ENCODE measurements at regions not wholly inside any gene's neighbourhood (a gene's known extent, or its start where the extent isn't known, plus 50 kb on each side); places are given as distances from the start of the nearest gene placed in this dataset.

DNA sequence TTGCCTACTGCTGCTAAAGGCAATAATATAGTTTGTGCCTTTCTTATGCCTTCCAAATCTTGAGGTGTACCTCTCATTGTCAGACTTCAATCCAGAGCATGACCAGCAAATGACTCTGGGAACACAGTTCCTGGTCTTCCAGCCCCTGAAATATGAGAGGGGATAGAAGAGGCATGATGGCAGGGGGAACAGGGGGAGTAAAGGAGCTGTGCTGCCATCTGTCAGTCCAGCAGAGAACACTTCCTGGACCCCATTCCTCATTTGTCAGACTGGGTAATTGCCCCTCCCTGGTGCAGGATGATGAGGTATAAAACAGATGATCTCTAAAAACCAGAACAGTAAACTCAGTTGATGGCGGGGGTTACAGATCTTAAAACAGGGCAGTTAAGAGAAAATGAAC, 618.7 kb downstream of the DIAPH3 start:
- TF ChIP-seq, protein P1, sequence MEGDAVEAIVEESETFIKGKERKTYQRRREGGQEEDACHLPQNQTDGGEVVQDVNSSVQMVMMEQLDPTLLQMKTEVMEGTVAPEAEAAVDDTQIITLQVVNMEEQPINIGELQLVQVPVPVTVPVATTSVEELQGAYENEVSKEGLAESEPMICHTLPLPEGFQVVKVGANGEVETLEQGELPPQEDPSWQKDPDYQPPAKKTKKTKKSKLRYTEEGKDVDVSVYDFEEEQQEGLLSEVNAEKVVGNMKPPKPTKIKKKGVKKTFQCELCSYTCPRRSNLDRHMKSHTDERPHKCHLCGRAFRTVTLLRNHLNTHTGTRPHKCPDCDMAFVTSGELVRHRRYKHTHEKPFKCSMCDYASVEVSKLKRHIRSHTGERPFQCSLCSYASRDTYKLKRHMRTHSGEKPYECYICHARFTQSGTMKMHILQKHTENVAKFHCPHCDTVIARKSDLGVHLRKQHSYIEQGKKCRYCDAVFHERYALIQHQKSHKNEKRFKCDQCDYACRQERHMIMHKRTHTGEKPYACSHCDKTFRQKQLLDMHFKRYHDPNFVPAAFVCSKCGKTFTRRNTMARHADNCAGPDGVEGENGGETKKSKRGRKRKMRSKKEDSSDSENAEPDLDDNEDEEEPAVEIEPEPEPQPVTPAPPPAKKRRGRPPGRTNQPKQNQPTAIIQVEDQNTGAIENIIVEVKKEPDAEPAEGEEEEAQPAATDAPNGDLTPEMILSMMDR (IDR thresholded peaks at IDR 0.05 in 2 of 3, conservative IDR thresholded peaks at IDR 0.05 in 1 of 3; ENCODE audit: control insufficient read depth in 2 of 3, extremely low read depth in 1 of 3, insufficient read depth in 1 of 3, low read depth in 3 of 3, low read length in 3 of 3): no peak
- TF ChIP-seq REST (IDR thresholded peaks at IDR 0.05; ENCODE audit: low read depth, low read length) (no peak), TAF1 (IDR thresholded peaks at IDR 0.05; ENCODE audit: borderline replicate concordance, low read depth, low read length) (no peak), CHD4 (IDR thresholded peaks at IDR 0.05) (no peak), MYC (IDR thresholded peaks at IDR 0.05; ENCODE audit: insufficient read depth, insufficient read length, insufficient replicate concordance, low read length, severe bottlenecking) (no peak)
